NT2/D1 (cell line): ENCODE measurements at regions not wholly inside any gene's neighbourhood (a gene's known extent, or its start where the extent isn't known, plus 50 kb on each side); places are given as distances from the start of the nearest gene placed in this dataset.

Experiments used
- YY1 ChIP-seq: IDR thresholded peaks from 2 replicates; pipeline ENCODE4 v1.6.1; 2011; ENCODE audit not compliant: insufficient read length, insufficient read depth
- ZNF274 ChIP-seq: IDR thresholded peaks from 2 replicates; pipeline ENCODE4 v1.6.1; 2011; ENCODE audit warnings: mild to moderate bottlenecking, low read depth, low read length

- TF ChIP-seq ZNF274 (no peak), YY1 (no peak)
Observed at GRCh38 chr5:88662846-88663245, 220.1 kb downstream of the MEF2C start.
